ENCODE measurements at regions not wholly inside any gene's neighbourhood (a gene's known extent, or its start where the extent isn't known, plus 50 kb on each side); places are given as distances from the start of the nearest gene placed in this dataset.

- WGBS, 2 experiments (ENCODE audit: extremely low coverage in 2 of 2, insufficient read length in 1 of 2): 80% methylated on average over 1 of the region's 4 CpGs; no CpG with 5 or more reads in 1 of the 2 experiments
- DNase-seq: no peak
- TF ChIP-seq MAFK (IDR thresholded peaks at IDR 0.05; ENCODE audit: low read depth, low read length) (peak; percentile 92), BHLHE40 (IDR thresholded peaks at IDR 0.05; ENCODE audit: low read depth, low read length) (no peak)
- Histone ChIP-seq H2AK9ac (replicated peaks; ENCODE audit: low read depth, low read length, poor library complexity) (no peak overlapping the region), H3K4me3 (ENCODE audit: insufficient read depth, low read depth, low read length) (no peak overlapping the region), H4K5ac (ENCODE audit: low read depth, low read length) (peak overlapping the region; percentile 67; the same call in 1 of the 2 replicates), H3K9ac (ENCODE audit: low read depth, low read length) (no peak overlapping the region), H2BK15ac (ENCODE audit: low read depth, low read length) (no peak overlapping the region), H3K4me1 (ENCODE audit: control insufficient read depth, insufficient read depth, low read length) (no peaks in the 10 kb centered on the region; the same call in 1 of the 2 replicates), H3K27me3 (ENCODE audit: control insufficient read depth, insufficient read depth, low read length) (no peaks in the 10 kb centered on the region), H3K9me1 (ENCODE audit: insufficient read depth, low read length) (no peaks in the 10 kb centered on the region), H3K18ac (ENCODE audit: low read depth, low read length) (peak overlapping the region; percentile 12; the same call in 1 of the 2 replicates), H4K20me1 (ENCODE audit: insufficient read depth, low read length) (no peaks in the 10 kb centered on the region), H2BK20ac (ENCODE audit: low read depth, low read length) (no peak overlapping the region), H2BK120ac (ENCODE audit: low read depth, low read length) (peak overlapping the region; percentile 2; the same call in 1 of the 2 replicates), H3K4ac (ENCODE audit: low read depth, low read length) (no peak overlapping the region), H3K27ac (ENCODE audit: insufficient read depth, low read length) (no peak overlapping the region), H3K23ac (ENCODE audit: low read depth, low read length) (no peak overlapping the region), H3K4me2 (ENCODE audit: low read depth, low read length) (peak overlapping the region; percentile 61; the same call in 1 of the 2 replicates), H2BK5ac (ENCODE audit: low read depth, low read length, poor library complexity, severe bottlenecking) (no peak overlapping the region), H2AFZ (replicated peaks; ENCODE audit: low read length, poor library complexity) (no peak overlapping the region), H3K36me3 (ENCODE audit: control insufficient read depth, insufficient read depth, low read length) (no peaks in the 10 kb centered on the region), H4K8ac (ENCODE audit: low read depth in 2 of 2, low read length in 2 of 2) (no peak overlapping the region), H2AK5ac (ENCODE audit: low read depth, low read length) (no peak overlapping the region), H3K56ac (ENCODE audit: extremely low read depth, insufficient read depth, low read length) (no peak overlapping the region), H3K79me1 (ENCODE audit: low read depth in 1 of 2, low read length in 2 of 2) (no peaks in the 10 kb centered on the region), H3K9me3 (ENCODE audit: control insufficient read depth, insufficient read depth, low read length) (no peaks in the 10 kb centered on the region), H3K14ac (replicated peaks; ENCODE audit: low read depth, low read length) (no peak overlapping the region), H4K91ac (ENCODE audit: insufficient read depth, low read depth, low read length) (no peak overlapping the region)
- POLR2A ChIA-PET (ENCODE audit: unreplicated experiment): no interaction called here
- intact Hi-C loops (cut with micrococcal nuclease): no loop called here
- CTCF ChIA-PET: interaction anchor here (1.0 kb wide), 1 partner anchor 9 kb away, joined by 4 read pairs; no protein-coding TSS in a partner anchor
- in situ Hi-C loops (cut with MboI; ENCODE audit: low sequenced_read_pairs): no loop called here
- dilution Hi-C loops (cut with HindIII; ENCODE audit: low sequenced_read_pairs, unreplicated experiment): no loop called here
- no TSS peak for BruUV-seq (replicated peaks)
- ATAC-seq (ENCODE audit: low read depth): no peak
These were observed 89.6 kb upstream of the RIPOR2 start for GRCh38 chr6:25025248-25025918.

Data from IMR-90 (cell line).